GM18505 (cell line): ENCODE measurements at regions not wholly inside any gene's neighbourhood (a gene's known extent, or its start where the extent isn't known, plus 50 kb on each side); places are given as distances from the start of the nearest gene placed in this dataset.

ENCODE experiments used
- ATAC-seq: cut with Tn5 transposase; IDR thresholded peaks from one replicate; pipeline ENCODE4 v1.9.1; 2021; ENCODE audit not compliant: unreplicated experiment
- POLR2A ChIP-seq: IDR thresholded peaks from 4 replicates; pipeline ENCODE4 v1.6.1; 2011; ENCODE audit warnings: borderline replicate concordance; ENCODE audit not compliant: insufficient read depth, insufficient read length; ENCODE audit errors: extremely low read depth

DNA sequence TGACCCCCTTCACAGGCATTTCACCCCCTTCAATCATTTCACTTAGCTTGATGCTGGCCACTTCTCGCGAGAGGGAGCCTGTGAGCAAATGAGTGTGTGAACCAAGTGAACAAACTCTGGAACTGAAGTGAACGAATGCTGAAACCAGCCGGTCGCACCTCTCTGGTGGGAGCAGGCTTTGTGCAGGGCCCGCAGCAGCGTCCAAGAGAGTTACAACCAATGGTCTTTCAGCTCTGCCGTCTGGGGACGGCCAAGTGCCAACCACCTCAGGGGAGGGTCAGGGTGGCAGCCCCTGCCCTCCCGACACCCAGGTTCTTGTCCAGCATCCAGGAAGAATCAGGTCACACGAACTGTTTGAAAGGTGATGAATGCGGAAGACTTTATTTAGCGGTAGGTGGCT is 764.0 kb downstream of the SUCLG1 start:
- ATAC-seq: no peak

DNA sequence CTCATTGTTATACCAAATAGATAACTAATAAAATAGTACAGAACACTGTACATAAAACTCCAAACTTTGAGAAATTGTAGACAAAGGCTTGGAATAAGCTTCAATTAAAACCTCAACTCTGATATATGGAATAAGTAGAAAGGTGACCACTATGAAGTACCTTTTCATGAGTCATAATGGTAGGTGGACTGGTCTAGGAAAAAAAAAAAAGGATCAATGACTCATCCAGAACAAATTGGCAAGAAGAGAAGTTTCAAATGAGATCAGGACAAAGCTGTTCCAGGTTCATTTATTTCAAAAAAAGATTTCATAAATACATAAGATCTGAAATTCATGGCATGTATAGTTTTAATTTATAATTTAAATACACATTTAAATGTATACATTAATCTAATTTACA is 769.7 kb downstream of the SUCLG1 start:
- no peak for ATAC-seq
- no peak for TF ChIP-seq POLR2A

More for the DNA sequence above, 764.0 kb downstream of the SUCLG1 start:
- TF ChIP-seq POLR2A: no peak

- ATAC-seq: no peak
- no peak for TF ChIP-seq POLR2A
Measured at GRCh38 chr2:83686863-83687262, 772.2 kb downstream of the SUCLG1 start.

DNA sequence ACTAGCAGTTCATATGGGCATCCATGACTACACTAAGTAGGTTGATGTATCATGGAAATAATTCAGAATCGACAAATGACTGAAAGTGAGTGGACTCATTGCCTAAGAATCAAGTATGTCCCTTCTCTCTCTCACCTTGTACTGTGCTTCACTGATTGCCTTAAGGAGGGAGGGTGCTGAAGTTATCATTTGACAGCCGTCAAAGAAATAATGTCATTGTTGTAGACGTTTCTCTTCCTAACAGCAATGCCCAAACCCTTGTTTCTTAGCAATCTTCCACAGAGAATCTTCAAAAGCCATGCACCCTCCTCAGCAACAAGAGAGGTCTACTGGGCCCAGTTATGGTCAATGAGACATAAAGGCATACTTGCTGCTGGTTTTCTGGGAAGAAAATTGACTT is 785.0 kb downstream of the SUCLG1 start:
- TF ChIP-seq POLR2A: no peak
- ATAC-seq: no peak

DNA sequence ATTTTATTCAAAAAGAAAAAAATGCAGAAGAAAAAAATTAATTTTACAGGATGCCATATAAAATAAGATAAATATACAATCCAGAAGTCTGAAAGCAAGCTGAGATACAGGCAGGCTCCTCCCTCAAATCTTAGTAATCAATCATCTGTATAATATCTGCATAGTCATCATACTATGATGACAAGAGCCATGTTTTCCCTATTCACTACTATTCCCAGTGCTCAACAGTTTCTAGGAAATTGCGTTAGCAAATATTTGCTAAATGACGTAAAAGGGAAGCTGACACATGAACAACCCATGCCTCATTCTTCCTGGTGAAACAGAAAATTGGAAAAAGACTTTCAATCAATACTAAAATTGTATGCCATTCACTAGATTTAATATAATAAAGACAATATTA is 793.2 kb downstream of the SUCLG1 start:
- TF ChIP-seq POLR2A: no peak
- no peak for ATAC-seq

- no peak for ATAC-seq
- no peak for TF ChIP-seq POLR2A
Measured at GRCh38 chr2:83665154-83665553, 793.9 kb downstream of the SUCLG1 start.

- TF ChIP-seq POLR2A: no peak
- ATAC-seq: no peak
Measured at GRCh38 chr2:83661711-83662110, 797.4 kb downstream of the SUCLG1 start.

DNA sequence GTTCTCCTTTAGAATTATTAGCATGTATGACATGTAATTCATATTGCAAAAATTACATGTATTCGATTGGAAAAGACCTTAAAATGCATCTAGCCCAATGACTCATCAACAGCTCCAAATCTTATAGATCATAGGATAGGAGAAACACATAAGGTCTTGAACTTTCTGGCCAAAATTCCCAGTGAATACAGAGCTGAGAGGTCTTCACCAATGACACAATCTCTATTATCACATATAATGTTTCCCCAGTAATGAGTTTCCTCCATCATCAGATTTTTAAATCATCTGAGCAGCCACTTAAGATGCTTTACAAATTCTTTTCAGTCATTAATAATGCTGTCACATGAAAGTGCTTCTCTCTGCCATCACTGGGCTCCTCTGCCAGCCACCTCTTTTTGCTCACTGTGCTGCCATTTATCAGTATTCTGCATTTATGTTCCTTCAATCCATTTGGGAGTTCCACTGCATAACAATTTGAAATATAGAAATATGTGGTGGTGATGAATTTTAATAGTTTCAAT is 804.9 kb downstream of the SUCLG1 start:
- no peak for TF ChIP-seq POLR2A
- ATAC-seq: no peak

GRCh38 chr2:83650898-83651297 is 808.2 kb downstream of the SUCLG1 start:
- TF ChIP-seq POLR2A: no peak
- ATAC-seq: no peak

- no peak for TF ChIP-seq POLR2A
- ATAC-seq: no peak
Measured at GRCh38 chr2:83650161-83650560, 808.9 kb downstream of the SUCLG1 start.

- no peak for TF ChIP-seq POLR2A
- ATAC-seq: no peak
Measured at GRCh38 chr2:83640506-83640905, 818.6 kb downstream of the SUCLG1 start.

- no peak for ATAC-seq
- no peak for TF ChIP-seq POLR2A
Measured at GRCh38 chr2:83633423-83633822, 825.7 kb downstream of the SUCLG1 start.

DNA sequence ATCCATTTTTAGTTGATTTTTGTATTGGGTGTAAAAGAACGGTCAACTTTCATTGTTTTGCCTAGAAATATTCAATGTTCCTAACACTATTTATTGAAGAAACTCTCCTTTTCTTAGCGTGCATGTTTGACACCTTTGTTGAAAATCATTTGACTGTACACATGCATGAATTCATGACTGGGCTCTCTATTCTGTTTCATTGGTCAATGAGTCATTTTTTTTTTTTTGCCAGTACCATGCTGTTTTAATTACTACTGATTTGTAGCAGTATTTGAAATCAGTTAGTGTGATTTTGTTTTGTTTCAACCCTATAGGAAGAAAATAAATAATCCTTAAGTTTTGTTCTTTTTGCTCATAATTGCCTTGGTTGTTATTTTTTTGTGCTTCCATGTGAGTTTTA is 828.7 kb downstream of the SUCLG1 start:
- ATAC-seq: no peak
- TF ChIP-seq POLR2A: no peak

DNA sequence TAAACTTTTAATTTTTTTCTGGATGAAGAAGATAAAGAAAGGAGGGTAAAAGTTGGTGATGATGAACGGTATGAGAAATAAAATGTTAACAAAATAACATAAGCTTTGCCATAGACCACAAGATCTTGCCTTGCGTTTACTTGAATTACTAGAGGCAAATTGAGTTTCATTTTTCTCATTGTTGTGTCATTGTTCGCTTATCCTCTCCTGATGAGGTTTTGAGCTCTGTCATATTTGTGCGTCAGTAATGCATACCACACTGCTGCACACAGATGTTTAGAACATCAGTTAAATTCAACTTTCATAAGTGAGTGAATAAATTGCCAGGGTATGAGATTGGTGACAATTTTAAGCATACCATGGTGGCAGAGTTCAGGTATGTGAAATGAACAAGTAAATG is 843.6 kb downstream of the SUCLG1 start:
- ATAC-seq: no peak
- no peak for TF ChIP-seq POLR2A

DNA sequence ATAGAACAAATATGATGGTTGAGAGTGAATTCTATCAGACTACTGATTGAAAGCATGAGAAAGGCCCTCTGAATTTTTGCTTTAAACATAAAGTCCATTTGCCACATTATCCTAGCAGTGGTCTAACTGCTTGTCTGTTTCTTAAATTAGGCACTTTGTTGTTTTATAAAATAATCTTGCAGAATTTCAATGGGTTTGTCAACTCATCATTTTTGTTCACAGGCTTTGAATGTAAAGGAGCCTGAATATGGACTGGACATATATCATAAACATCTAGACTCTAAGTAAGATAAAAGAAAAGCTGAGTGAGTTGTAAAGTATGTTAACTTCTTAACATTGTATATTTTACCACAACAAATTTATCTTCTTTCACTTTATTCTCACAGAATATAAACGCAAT is 845.9 kb downstream of the SUCLG1 start:
- no peak for TF ChIP-seq POLR2A
- no peak for ATAC-seq
